22Rv1 (cell line): ENCODE measurements at regions not wholly inside any gene's neighbourhood (a gene's known extent, or its start where the extent isn't known, plus 50 kb on each side); places are given as distances from the start of the nearest gene placed in this dataset.
A peak's percentile ranks its signal among the peaks of the same experiment; 100 is the strongest.

Experiments
- H3K27ac ChIP-seq: fragments of 450-650 bp; 2 replicates; pipeline ENCODE4 v1.5.1; 2017
- CTCF ChIP-seq: fragments of 450-650 bp; IDR thresholded peaks from 2 replicates; pipeline ENCODE4 v1.5.1; 2017; ENCODE audit warnings: mild to moderate bottlenecking
- ZFX ChIP-seq: fragments of 450-650 bp; IDR thresholded peaks from 2 replicates; pipeline ENCODE4 v1.6.1; 2017; ENCODE audit warnings: antibody characterized with exemption, borderline replicate concordance

- H3K27ac ChIP-seq: no peak overlapping the region
- TF ChIP-seq CTCF (no peak), ZFX (no peak)
Observed at GRCh38 chr2:200737585-200737984, 74.1 kb upstream of the BZW1 start.

GRCh38 chr2:200738590-200738989 is 73.1 kb upstream of the BZW1 start:
- TF ChIP-seq ZFX (no peak), CTCF (no peak)
- no peak overlapping the region for H3K27ac ChIP-seq

- H3K27ac ChIP-seq: peak overlapping the region; percentile 72; the same call in 1 of the 2 replicates
- TF ChIP-seq ZFX: no peak
- no peak for TF ChIP-seq CTCF
Observed at GRCh38 chr2:200740907-200741306, 70.8 kb upstream of the BZW1 start.

- TF ChIP-seq CTCF (no peak), ZFX (no peak)
Observed at GRCh38 chr2:200741468-200742202, 70.1 kb upstream of the BZW1 start.

GRCh38 chr2:200742426-200742825 is 69.3 kb upstream of the BZW1 start:
- peak overlapping the region; percentile 72 for H3K27ac ChIP-seq
- TF ChIP-seq CTCF (no peak), ZFX (no peak)

More at GRCh38 chr2:200741468-200742202, 70.1 kb upstream of the BZW1 start:
- H3K27ac ChIP-seq: peak overlapping the region; percentile 72

GRCh38 chr2:200743042-200743676 is 68.6 kb upstream of the BZW1 start:
- TF ChIP-seq CTCF: no peak
- H3K27ac ChIP-seq: no peak overlapping the region

GRCh38 chr2:200744201-200744602 is 67.5 kb upstream of the BZW1 start:
- TF ChIP-seq CTCF: no peak
- TF ChIP-seq ZFX: no peak
- no peak overlapping the region for H3K27ac ChIP-seq
